DND-41 (cell line): ENCODE measurements at regions not wholly inside any gene's neighbourhood (a gene's known extent, or its start where the extent isn't known, plus 50 kb on each side); places are given as distances from the start of the nearest gene placed in this dataset.

Experiments
- ATAC-seq: fragments of 200-7000 bp; cut with Tn5 transposase; 3 replicates; pipeline ENCODE4 v1.9.1; 2021; ENCODE audit warnings: low read depth; ENCODE audit not compliant: insufficient read depth
- DNase-seq: peaks from one replicate; pipeline ENCODE4 v3.0.0-alpha.2; 2020
- H2AFZ ChIP-seq: 2 replicates; pipeline ENCODE4 v1.6.0; 2012; ENCODE audit warnings: low read depth, low read length
- H3K27ac ChIP-seq: 2 replicates; pipeline ENCODE4 v1.5.1; 2012; ENCODE audit warnings: low read length, inconsistent platforms
- H3K27me3 ChIP-seq: fragments of 200-600 bp; sonication (generic); 2 replicates; pipeline ENCODE4 v1.6.0; 2012; ENCODE audit warnings: low read length, mild to moderate bottlenecking, inconsistent platforms; ENCODE audit not compliant: insufficient read depth, poor library complexity
- H3K36me3 ChIP-seq: 2 replicates; pipeline ENCODE4 v1.5.1; 2012; ENCODE audit warnings: low read length, inconsistent platforms; ENCODE audit not compliant: insufficient read depth
- H3K4me1 ChIP-seq: 2 replicates; pipeline ENCODE4 v1.5.1; 2012; ENCODE audit warnings: mild to moderate bottlenecking, low read length; ENCODE audit not compliant: insufficient read depth
- H3K4me2 ChIP-seq: 2 replicates; pipeline ENCODE4 v1.6.0; 2012; ENCODE audit warnings: mild to moderate bottlenecking, moderate library complexity, low read length, inconsistent platforms; ENCODE audit not compliant: insufficient read depth
- H3K4me3 ChIP-seq, 2 experiments: fragments of 200-600 bp in 1 of 2; shearing (Covaris generic) in 1 of 2; 2 replicates each; pipeline ENCODE4 v1.5.1; 2012 to 2016; ENCODE audit warnings: inconsistent platforms in 2 of 2, low read length in 2 of 2, mild to moderate bottlenecking in 2 of 2, low read depth in 1 of 2, moderate library complexity in 1 of 2
- H3K79me2 ChIP-seq: 2 replicates; pipeline ENCODE4 v1.6.0; 2012; ENCODE audit warnings: low read length, inconsistent platforms; ENCODE audit not compliant: insufficient read depth
- H3K9ac ChIP-seq: 2 replicates; pipeline ENCODE4 v1.6.0; 2012; ENCODE audit warnings: low read depth, mild to moderate bottlenecking, inconsistent platforms, low read length, moderate library complexity
- H3K9me3 ChIP-seq: 2 replicates; pipeline ENCODE4 v1.5.1; 2012; ENCODE audit warnings: low read length, moderate library complexity, mild to moderate bottlenecking, inconsistent platforms; ENCODE audit not compliant: insufficient read depth, severe bottlenecking
- H4K20me1 ChIP-seq: 2 replicates; pipeline ENCODE4 v1.6.0; 2012; ENCODE audit warnings: low read length; ENCODE audit not compliant: insufficient read depth
- EZH2 ChIP-seq: IDR thresholded peaks from 3 replicates; pipeline ENCODE4 v1.6.1; 2012; ENCODE audit warnings: borderline replicate concordance, low read depth, mild to moderate bottlenecking, moderate library complexity, low read length, inconsistent platforms; ENCODE audit not compliant: severe bottlenecking
- TF ChIP-seq, protein P1 (sequence below): IDR thresholded peaks from 2 replicates; pipeline ENCODE4 v1.5.1; 2012; ENCODE audit warnings: borderline replicate concordance, low read length, moderate library complexity, mild to moderate bottlenecking; ENCODE audit not compliant: poor library complexity, severe bottlenecking; ENCODE audit errors: extremely low read depth

- no peak for ATAC-seq
These were observed 334.6 kb upstream of the SLC14A2 start for GRCh38 chr18:45280481-45281276.

DNA sequence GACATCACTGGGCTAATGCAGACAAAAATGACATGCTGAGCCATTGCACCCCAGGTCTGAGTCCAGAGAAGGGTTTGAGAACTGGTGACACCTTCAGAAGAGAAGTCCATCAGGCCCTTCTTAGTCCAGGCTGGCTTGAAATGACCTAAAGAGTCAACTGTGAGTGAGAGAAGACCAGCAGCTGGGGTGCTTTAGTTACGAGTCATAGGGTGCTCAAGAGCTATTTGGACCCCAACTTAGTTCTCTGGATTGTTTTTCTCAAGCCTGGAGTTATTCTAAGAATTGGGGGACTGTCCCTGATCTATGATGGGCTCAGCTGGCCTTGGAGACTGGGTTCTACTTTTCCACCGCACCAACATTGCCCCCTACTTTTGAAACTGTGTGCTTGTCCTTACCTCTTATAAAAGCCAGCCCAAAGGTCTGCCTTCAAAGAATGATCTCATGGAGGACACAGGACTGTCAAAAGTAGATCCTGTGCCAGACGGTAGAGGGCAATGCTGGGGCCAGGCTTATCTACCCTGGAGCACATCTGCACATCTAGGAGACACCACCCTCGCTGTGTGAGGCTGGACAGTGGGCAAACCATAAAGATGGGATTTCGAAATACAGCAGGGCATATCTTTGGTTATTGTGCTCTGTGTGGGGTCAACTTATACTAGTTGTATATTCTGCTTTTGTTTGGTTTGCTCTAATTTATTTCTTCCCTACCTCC lies 333.0 kb upstream of the SLC14A2 start:
- Histone ChIP-seq H3K36me3 (no peaks in the 10 kb centered on the region), H4K20me1 (no peaks in the 10 kb centered on the region), H3K9ac (no peak overlapping the region), H3K27ac (no peak overlapping the region), H2AFZ (no peak overlapping the region), H3K79me2 (no peaks in the 10 kb centered on the region), H3K4me3 (no peak overlapping the region), H3K4me2 (no peak overlapping the region), H3K9me3 (no peaks in the 10 kb centered on the region), H3K27me3 (peaks cover 8% of the 10 kb centered on the region), H3K4me1 (no peaks in the 10 kb centered on the region)
- TF ChIP-seq, protein P1, sequence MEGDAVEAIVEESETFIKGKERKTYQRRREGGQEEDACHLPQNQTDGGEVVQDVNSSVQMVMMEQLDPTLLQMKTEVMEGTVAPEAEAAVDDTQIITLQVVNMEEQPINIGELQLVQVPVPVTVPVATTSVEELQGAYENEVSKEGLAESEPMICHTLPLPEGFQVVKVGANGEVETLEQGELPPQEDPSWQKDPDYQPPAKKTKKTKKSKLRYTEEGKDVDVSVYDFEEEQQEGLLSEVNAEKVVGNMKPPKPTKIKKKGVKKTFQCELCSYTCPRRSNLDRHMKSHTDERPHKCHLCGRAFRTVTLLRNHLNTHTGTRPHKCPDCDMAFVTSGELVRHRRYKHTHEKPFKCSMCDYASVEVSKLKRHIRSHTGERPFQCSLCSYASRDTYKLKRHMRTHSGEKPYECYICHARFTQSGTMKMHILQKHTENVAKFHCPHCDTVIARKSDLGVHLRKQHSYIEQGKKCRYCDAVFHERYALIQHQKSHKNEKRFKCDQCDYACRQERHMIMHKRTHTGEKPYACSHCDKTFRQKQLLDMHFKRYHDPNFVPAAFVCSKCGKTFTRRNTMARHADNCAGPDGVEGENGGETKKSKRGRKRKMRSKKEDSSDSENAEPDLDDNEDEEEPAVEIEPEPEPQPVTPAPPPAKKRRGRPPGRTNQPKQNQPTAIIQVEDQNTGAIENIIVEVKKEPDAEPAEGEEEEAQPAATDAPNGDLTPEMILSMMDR = no peak
- no peak for TF ChIP-seq EZH2
- ATAC-seq = no peak
- DNase-seq = no peak

More at GRCh38 chr18:45280481-45281276, 334.6 kb upstream of the SLC14A2 start:
- Histone ChIP-seq H3K9me3 (no peaks in the 10 kb centered on the region), H3K9ac (no peak overlapping the region), H3K27ac (no peak overlapping the region), H4K20me1 (no peaks in the 10 kb centered on the region), H3K79me2 (no peaks in the 10 kb centered on the region), H3K4me3 (no peak overlapping the region), H3K4me2 (no peak overlapping the region), H2AFZ (no peak overlapping the region), H3K27me3 (peaks cover 8% of the 10 kb centered on the region), H3K36me3 (no peaks in the 10 kb centered on the region), H3K4me1 (no peaks in the 10 kb centered on the region)
- DNase-seq = no peak
- TF ChIP-seq, protein P1 = no peak
- no peak for TF ChIP-seq EZH2

DNA sequence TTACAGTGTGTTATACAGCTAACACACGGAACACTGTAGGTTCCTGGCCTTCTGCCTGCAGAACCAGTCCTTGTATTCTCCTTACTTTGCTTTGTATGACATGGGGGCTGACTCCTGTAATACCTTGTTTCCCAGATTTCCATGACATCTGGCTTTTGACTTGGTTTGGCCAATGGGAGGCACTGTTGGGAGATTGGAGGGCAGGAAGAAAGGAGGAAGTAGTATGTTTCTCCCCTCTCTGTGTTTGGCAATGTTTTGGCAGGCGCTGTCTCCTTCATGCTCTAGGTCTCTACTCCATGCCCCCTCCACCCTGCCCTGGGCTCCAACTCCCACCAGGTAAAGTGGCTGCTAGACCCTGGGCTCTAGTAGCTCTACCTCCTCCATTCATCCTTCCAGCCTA lies 331.1 kb upstream of the SLC14A2 start:
- Histone ChIP-seq H3K36me3 (no peaks in the 10 kb centered on the region), H4K20me1 (no peaks in the 10 kb centered on the region), H3K4me2 (no peak overlapping the region), H2AFZ (no peak overlapping the region), H3K4me1 (no peaks in the 10 kb centered on the region), H3K27ac (no peak overlapping the region), H3K4me3 (no peak overlapping the region), H3K27me3 (peaks cover 8% of the 10 kb centered on the region), H3K9me3 (no peaks in the 10 kb centered on the region), H3K79me2 (no peaks in the 10 kb centered on the region), H3K9ac (no peak overlapping the region)
- DNase-seq (no peak), ATAC-seq (no peak)
- no peak for TF ChIP-seq EZH2
- TF ChIP-seq, protein P1 = no peak
